K562 (cell line): ENCODE measurements at regions not wholly inside any gene's neighbourhood (a gene's known extent, or its start where the extent isn't known, plus 50 kb on each side); places are given as distances from the start of the nearest gene placed in this dataset.

ENCODE experiments used
- CHD1 ChIP-seq: fragments of 200-600 bp; sonication (generic); IDR thresholded peaks from one replicate; pipeline ENCODE4 v1.6.1; 2012; ENCODE audit warnings: mild to moderate bottlenecking, moderate library complexity, low read length, inconsistent platforms
- MEF2D ChIP-seq: conservative IDR thresholded peaks from 2 replicates; pipeline ENCODE4 v1.6.1; 2016; ENCODE audit warnings: low read depth, missing genetic modification characterization, missing compliant biosample characterization
- PTBP1 ChIP-seq: fragments of 200-400 bp; formaldehyde crosslinking; IDR thresholded peaks from 2 replicates; pipeline ENCODE4 v1.6.1; 2017; ENCODE audit warnings: low read depth, low read length
- REST ChIP-seq, 2 experiments: fragments of 450-650 bp; formaldehyde crosslinking in 1 of 2; IDR thresholded peaks; 2 replicates each; pipeline versions ENCODE4 v1.4.0 to v1.6.1; 2014 to 2020; ENCODE audit warnings: mild to moderate bottlenecking in 2 of 2, borderline replicate concordance in 1 of 2, low read depth in 1 of 2
- ZC3H4 ChIP-seq: sonication (generic); formaldehyde crosslinking; IDR thresholded peaks from 2 replicates; pipeline ENCODE4 v1.9.0; 2021; ENCODE audit warnings: missing genetic modification reagents, borderline replicate concordance
- ZNF263 ChIP-seq: sonication (generic); formaldehyde crosslinking; IDR thresholded peaks from 2 replicates; pipeline ENCODE4 v1.8.0; 2022; ENCODE audit warnings: mild to moderate bottlenecking, missing genetic modification reagents, borderline replicate concordance

- no peak for TF ChIP-seq REST (IDR thresholded peaks at IDR 0.05; ENCODE audit: borderline replicate concordance)
- TF ChIP-seq REST (CRISPR knock-in tag; IDR thresholded peaks at IDR 0.05; ENCODE audit: low read depth), result no peak
- TF ChIP-seq PTBP1, result no peak
- TF ChIP-seq ZNF263 (CRISPR knock-in tag), result no peak
- TF ChIP-seq ZC3H4, result no peak
- no peak for TF ChIP-seq CHD1
- no peak for TF ChIP-seq MEF2D
Measured at GRCh38 chr5:8280711-8281363, 411.9 kb downstream of the MTRR start (continued).
